ENCODE measurements at regions not wholly inside any gene's neighbourhood (a gene's known extent, or its start where the extent isn't known, plus 50 kb on each side); places are given as distances from the start of the nearest gene placed in this dataset.

- in situ Hi-C loops (cut with MboI; ENCODE audit: low sequenced_read_pairs): no loop called here
Measured at GRCh38 chr2:16167870-16168426, 227.6 kb downstream of the MYCN start.

GRCh38 chr2:16167451-16167861, 227.1 kb downstream of the MYCN start:
- in situ Hi-C loops (cut with MboI; ENCODE audit: low sequenced_read_pairs): no loop called here

GRCh38 chr2:16166327-16166981, 226.1 kb downstream of the MYCN start:
- in situ Hi-C loops (cut with MboI; ENCODE audit: low sequenced_read_pairs): no loop called here

GRCh38 chr2:16165518-16166326, 225.4 kb downstream of the MYCN start:
- in situ Hi-C loops (cut with MboI; ENCODE audit: low sequenced_read_pairs): no loop called here

- in situ Hi-C loops (cut with MboI; ENCODE audit: low sequenced_read_pairs): no loop called here
Measured at GRCh38 chr2:16162491-16163040, 222.2 kb downstream of the MYCN start.

- in situ Hi-C loops (cut with MboI; ENCODE audit: low sequenced_read_pairs): no loop called here
Measured at GRCh38 chr2:16161768-16162490, 221.6 kb downstream of the MYCN start.

- in situ Hi-C loops (cut with MboI; ENCODE audit: low sequenced_read_pairs): no loop called here
Measured at GRCh38 chr2:16161085-16161565, 220.8 kb downstream of the MYCN start.

- in situ Hi-C loops (cut with MboI; ENCODE audit: low sequenced_read_pairs): no loop called here
Measured at GRCh38 chr2:16160281-16161084, 220.1 kb downstream of the MYCN start.

GRCh38 chr2:16156411-16156810, 216.1 kb downstream of the MYCN start:
- in situ Hi-C loops (cut with MboI; ENCODE audit: low sequenced_read_pairs): no loop called here

- in situ Hi-C loops (cut with MboI; ENCODE audit: low sequenced_read_pairs): no loop called here
Measured at GRCh38 chr2:16155766-16156165, 215.4 kb downstream of the MYCN start.

- in situ Hi-C loops (cut with MboI; ENCODE audit: low sequenced_read_pairs): no loop called here
Measured at GRCh38 chr2:16155366-16155765, 215.0 kb downstream of the MYCN start.

GRCh38 chr2:16154501-16155280, 214.3 kb downstream of the MYCN start:
- in situ Hi-C loops (cut with MboI; ENCODE audit: low sequenced_read_pairs): no loop called here

- in situ Hi-C loops (cut with MboI; ENCODE audit: low sequenced_read_pairs): no loop called here
Measured at GRCh38 chr2:16154061-16154460, 213.7 kb downstream of the MYCN start.

GRCh38 chr2:16153754-16154035, 213.3 kb downstream of the MYCN start:
- in situ Hi-C loops (cut with MboI; ENCODE audit: low sequenced_read_pairs): no loop called here

GRCh38 chr2:16152928-16153753, 212.8 kb downstream of the MYCN start:
- in situ Hi-C loops (cut with MboI; ENCODE audit: low sequenced_read_pairs): no loop called here

GRCh38 chr2:16152071-16152927, 211.9 kb downstream of the MYCN start:
- in situ Hi-C loops (cut with MboI; ENCODE audit: low sequenced_read_pairs): no loop called here

- in situ Hi-C loops (cut with MboI; ENCODE audit: low sequenced_read_pairs): no loop called here
Measured at GRCh38 chr2:16151651-16152050, 211.3 kb downstream of the MYCN start.

- in situ Hi-C loops (cut with MboI; ENCODE audit: low sequenced_read_pairs): no loop called here
Measured at GRCh38 chr2:16151281-16151570, 210.9 kb downstream of the MYCN start.
